ENCODE measurements at regions not wholly inside any gene's neighbourhood (a gene's known extent, or its start where the extent isn't known, plus 50 kb on each side); places are given as distances from the start of the nearest gene placed in this dataset.

- no peak overlapping the region for H3K4me3 ChIP-seq (ENCODE audit: low read length)
- DNase-seq (ENCODE audit: low read depth): no peak
- no peak for TF ChIP-seq CTCF (IDR thresholded peaks at IDR 0.05; ENCODE audit: insufficient read depth, low read depth, low read length, missing control alignments)
Measured at GRCh38 chr15:26433818-26434217, 339.0 kb downstream of the GABRB3 start.

GRCh38 chr15:26433060-26433459 lies 339.8 kb downstream of the GABRB3 start:
- H3K4me3 ChIP-seq (ENCODE audit: low read length): no peak overlapping the region
- TF ChIP-seq CTCF (IDR thresholded peaks at IDR 0.05; ENCODE audit: insufficient read depth, low read depth, low read length, missing control alignments): no peak
- DNase-seq (ENCODE audit: low read depth): no peak

GRCh38 chr15:26421065-26421464 lies 351.8 kb downstream of the GABRB3 start:
- no peak overlapping the region for H3K4me3 ChIP-seq (ENCODE audit: low read length)
- DNase-seq (ENCODE audit: low read depth): no peak
- TF ChIP-seq CTCF (IDR thresholded peaks at IDR 0.05; ENCODE audit: insufficient read depth, low read depth, low read length, missing control alignments): no peak

- no peak for DNase-seq (ENCODE audit: low read depth)
- no peak overlapping the region for H3K4me3 ChIP-seq (ENCODE audit: low read length)
- TF ChIP-seq CTCF (IDR thresholded peaks at IDR 0.05; ENCODE audit: insufficient read depth, low read depth, low read length, missing control alignments): no peak
Measured at GRCh38 chr15:26395624-26396023, 377.2 kb downstream of the GABRB3 start.

- DNase-seq (ENCODE audit: low read depth): no peak
- TF ChIP-seq CTCF (IDR thresholded peaks at IDR 0.05; ENCODE audit: insufficient read depth, low read depth, low read length, missing control alignments): no peak
- no peak overlapping the region for H3K4me3 ChIP-seq (ENCODE audit: low read length)
Measured at GRCh38 chr15:26394801-26395200, 378.1 kb downstream of the GABRB3 start.

- no peak for DNase-seq (ENCODE audit: low read depth)
Measured at GRCh38 chr15:26392956-26393355, 379.9 kb downstream of the GABRB3 start.

More at GRCh38 chr15:26392956-26393355, 379.9 kb downstream of the GABRB3 start:
- no peak overlapping the region for H3K4me3 ChIP-seq (ENCODE audit: low read length)
- no peak for TF ChIP-seq CTCF (IDR thresholded peaks at IDR 0.05; ENCODE audit: insufficient read depth, low read depth, low read length, missing control alignments)
